HCT116 (cell line): ENCODE measurements at regions not wholly inside any gene's neighbourhood (a gene's known extent, or its start where the extent isn't known, plus 50 kb on each side); places are given as distances from the start of the nearest gene placed in this dataset.

Source experiments
- ATF3 ChIP-seq: IDR thresholded peaks from 2 replicates; pipeline ENCODE4 v1.6.1; 2012
- CTCF ChIP-seq, 3 experiments: fragments of 200-600 bp in 1 of 3; sonication (generic) in 1 of 3; IDR thresholded peaks in 2 of 3; conservative IDR thresholded peaks in 1 of 3; 2 replicates each; pipeline ENCODE4 v1.5.1; 2012 to 2017; ENCODE audit warnings: low read depth in 2 of 3, low read length in 2 of 3, antibody characterized with exemption in 1 of 3, borderline replicate concordance in 1 of 3, control low read depth in 1 of 3, mild to moderate bottlenecking in 1 of 3, mixed read lengths in 1 of 3, mixed run types in 1 of 3, moderate library complexity in 1 of 3; ENCODE audit not compliant: insufficient read depth in 1 of 3
- EGR1 ChIP-seq: IDR thresholded peaks from 2 replicates; pipeline ENCODE4 v1.6.1; 2012; ENCODE audit warnings: low read depth
- ELF1 ChIP-seq: IDR thresholded peaks from 2 replicates; pipeline ENCODE4 v1.6.1; 2012; ENCODE audit warnings: low read depth, borderline replicate concordance
- EZH2 ChIP-seq: fragments of 200-600 bp; sonication (generic); IDR thresholded peaks from 2 replicates; pipeline ENCODE4 v1.6.1; 2017; ENCODE audit warnings: antibody characterized with exemption, mixed run types
- EZH2phosphoT487 ChIP-seq: fragments of 200-600 bp; IDR thresholded peaks from 2 replicates; pipeline ENCODE4 v1.6.1; 2018; ENCODE audit warnings: antibody characterized with exemption, borderline replicate concordance
- JUND ChIP-seq: IDR thresholded peaks from 2 replicates; pipeline ENCODE4 v1.6.1; 2012
- POLR2A ChIP-seq: IDR thresholded peaks from 2 replicates; pipeline ENCODE4 v1.7.0; 2011; ENCODE audit warnings: borderline replicate concordance; ENCODE audit not compliant: insufficient read depth, insufficient read length; ENCODE audit errors: extremely low read depth
- POLR2AphosphoS5 ChIP-seq: IDR thresholded peaks from 2 replicates; pipeline ENCODE4 v1.6.1; 2011; ENCODE audit warnings: mild to moderate bottlenecking, low read depth, low read length, moderate library complexity
- ZFX ChIP-seq: fragments of 450-650 bp; IDR thresholded peaks from 2 replicates; pipeline ENCODE4 v1.6.1; 2017
- ZNF274 ChIP-seq: fragments of 200-500 bp; sonication (Bioruptor generic); IDR thresholded peaks from 2 replicates; pipeline ENCODE4 v1.6.1; 2014; ENCODE audit warnings: mild to moderate bottlenecking, low read depth, low read length, inconsistent platforms
- TF ChIP-seq, protein P1 (sequence below): IDR thresholded peaks from 2 replicates; pipeline ENCODE4 v1.6.1; 2012
- TF ChIP-seq, protein P2 (sequence below): IDR thresholded peaks from 2 replicates; pipeline ENCODE4 v1.6.1; 2012; ENCODE audit warnings: low read depth

DNA sequence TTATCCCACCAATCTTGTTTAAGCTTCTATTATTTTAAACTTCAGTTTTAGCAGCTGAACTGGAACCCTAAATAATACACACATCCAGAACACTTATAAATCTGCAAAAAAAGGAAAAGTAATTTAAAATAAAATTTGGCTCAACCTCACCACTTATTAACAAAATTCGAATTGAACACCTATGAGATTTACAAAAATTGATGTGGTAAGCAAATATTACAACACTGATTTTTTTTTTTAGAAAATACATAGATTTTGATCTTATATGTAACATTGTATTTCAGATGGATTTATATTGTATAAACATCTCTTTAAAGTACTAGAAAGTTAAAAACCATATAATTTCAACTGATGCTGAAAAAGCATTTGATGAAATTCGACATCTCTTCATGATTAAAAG, 81.3 kb upstream of the DYNAP start:
- TF ChIP-seq CTCF (IDR thresholded peaks at IDR 0.05 in 2 of 3, conservative IDR thresholded peaks at IDR 0.05 in 1 of 3; ENCODE audit: borderline replicate concordance in 1 of 3, insufficient read depth in 1 of 3, low read depth in 2 of 3, low read length in 2 of 3) = no peak
- no peak for TF ChIP-seq EGR1
- no peak for TF ChIP-seq EZH2
- TF ChIP-seq, protein P1, sequence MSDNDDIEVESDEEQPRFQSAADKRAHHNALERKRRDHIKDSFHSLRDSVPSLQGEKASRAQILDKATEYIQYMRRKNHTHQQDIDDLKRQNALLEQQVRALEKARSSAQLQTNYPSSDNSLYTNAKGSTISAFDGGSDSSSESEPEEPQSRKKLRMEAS = no peak
- no peak for TF ChIP-seq ATF3
- no peak for TF ChIP-seq EZH2phosphoT487
- TF ChIP-seq ZFX = no peak
- no peak for TF ChIP-seq JUND
- no peak for TF ChIP-seq POLR2A
- TF ChIP-seq POLR2AphosphoS5 = no peak
- TF ChIP-seq, protein P2, sequence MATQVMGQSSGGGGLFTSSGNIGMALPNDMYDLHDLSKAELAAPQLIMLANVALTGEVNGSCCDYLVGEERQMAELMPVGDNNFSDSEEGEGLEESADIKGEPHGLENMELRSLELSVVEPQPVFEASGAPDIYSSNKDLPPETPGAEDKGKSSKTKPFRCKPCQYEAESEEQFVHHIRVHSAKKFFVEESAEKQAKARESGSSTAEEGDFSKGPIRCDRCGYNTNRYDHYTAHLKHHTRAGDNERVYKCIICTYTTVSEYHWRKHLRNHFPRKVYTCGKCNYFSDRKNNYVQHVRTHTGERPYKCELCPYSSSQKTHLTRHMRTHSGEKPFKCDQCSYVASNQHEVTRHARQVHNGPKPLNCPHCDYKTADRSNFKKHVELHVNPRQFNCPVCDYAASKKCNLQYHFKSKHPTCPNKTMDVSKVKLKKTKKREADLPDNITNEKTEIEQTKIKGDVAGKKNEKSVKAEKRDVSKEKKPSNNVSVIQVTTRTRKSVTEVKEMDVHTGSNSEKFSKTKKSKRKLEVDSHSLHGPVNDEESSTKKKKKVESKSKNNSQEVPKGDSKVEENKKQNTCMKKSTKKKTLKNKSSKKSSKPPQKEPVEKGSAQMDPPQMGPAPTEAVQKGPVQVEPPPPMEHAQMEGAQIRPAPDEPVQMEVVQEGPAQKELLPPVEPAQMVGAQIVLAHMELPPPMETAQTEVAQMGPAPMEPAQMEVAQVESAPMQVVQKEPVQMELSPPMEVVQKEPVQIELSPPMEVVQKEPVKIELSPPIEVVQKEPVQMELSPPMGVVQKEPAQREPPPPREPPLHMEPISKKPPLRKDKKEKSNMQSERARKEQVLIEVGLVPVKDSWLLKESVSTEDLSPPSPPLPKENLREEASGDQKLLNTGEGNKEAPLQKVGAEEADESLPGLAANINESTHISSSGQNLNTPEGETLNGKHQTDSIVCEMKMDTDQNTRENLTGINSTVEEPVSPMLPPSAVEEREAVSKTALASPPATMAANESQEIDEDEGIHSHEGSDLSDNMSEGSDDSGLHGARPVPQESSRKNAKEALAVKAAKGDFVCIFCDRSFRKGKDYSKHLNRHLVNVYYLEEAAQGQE = no peak
- TF ChIP-seq ZNF274 = no peak
- TF ChIP-seq ELF1 = no peak
